Mesodermal cell (in vitro differentiated cells): ENCODE measurements at regions not wholly inside any gene's neighbourhood (a gene's known extent, or its start where the extent isn't known, plus 50 kb on each side); places are given as distances from the start of the nearest gene placed in this dataset.

Experiments
- H3K27ac ChIP-seq: 2 replicates; pipeline ENCODE4 v1.7.0; 2013; ENCODE audit warnings: mild to moderate bottlenecking, low read depth, low read length, moderate library complexity; ENCODE audit not compliant: severe bottlenecking
- H3K36me3 ChIP-seq: 2 replicates; pipeline ENCODE4 v1.7.1; 2013; ENCODE audit warnings: mild to moderate bottlenecking, low read length, moderate library complexity; ENCODE audit not compliant: control insufficient read depth, insufficient read depth
- H3K4me1 ChIP-seq: one replicate; pipeline ENCODE4 v1.7.1; 2013; ENCODE audit warnings: mild to moderate bottlenecking, low read length; ENCODE audit not compliant: insufficient read depth, control insufficient read depth, poor library complexity, severe bottlenecking
- H3K4me3 ChIP-seq: 2 replicates; pipeline ENCODE4 v1.7.0; 2013; ENCODE audit warnings: low read length, control low read depth, mild to moderate bottlenecking; ENCODE audit not compliant: insufficient read depth, poor library complexity, severe bottlenecking; ENCODE audit errors: extremely low read depth
- H3K9me3 ChIP-seq: 2 replicates; pipeline ENCODE4 v1.7.1; 2013; ENCODE audit warnings: mild to moderate bottlenecking, low read length, moderate library complexity; ENCODE audit not compliant: control insufficient read depth
- WGBS, 2 experiments: methylation state at CpG; one replicate each; pipeline ENCODE4 v1.1.5; 2013; ENCODE audit warnings: missing lambda C conversion rate in 2 of 2; ENCODE audit not compliant: insufficient coverage in 2 of 2; 5-methylcytosine and 5-hydroxymethylcytosine counted together

- H3K9me3 ChIP-seq, result no peaks in the 10 kb centered on the region
- H3K27ac ChIP-seq, result no peak overlapping the region
- WGBS, 2 experiments, result 85 to 87% methylated on average over 5 of the region's 7 CpGs
- no peak overlapping the region for H3K4me3 ChIP-seq
- H3K4me1 ChIP-seq, result peaks cover 3% of the 10 kb centered on the region
- no peaks in the 10 kb centered on the region for H3K36me3 ChIP-seq
Measured at GRCh38 chr10:4194231-4194630, 409.2 kb upstream of the KLF6 start.

- Histone ChIP-seq H3K9me3 (no peaks in the 10 kb centered on the region), H3K27ac (no peak overlapping the region), H3K4me3 (no peak overlapping the region), H3K4me1 (peaks cover 1% of the 10 kb centered on the region), H3K36me3 (no peaks in the 10 kb centered on the region)
- WGBS, 2 experiments, result 92 to 100% methylated on average over 3 of the region's 4 CpGs
Measured at GRCh38 chr10:4191894-4192293, 406.9 kb upstream of the KLF6 start.

DNA sequence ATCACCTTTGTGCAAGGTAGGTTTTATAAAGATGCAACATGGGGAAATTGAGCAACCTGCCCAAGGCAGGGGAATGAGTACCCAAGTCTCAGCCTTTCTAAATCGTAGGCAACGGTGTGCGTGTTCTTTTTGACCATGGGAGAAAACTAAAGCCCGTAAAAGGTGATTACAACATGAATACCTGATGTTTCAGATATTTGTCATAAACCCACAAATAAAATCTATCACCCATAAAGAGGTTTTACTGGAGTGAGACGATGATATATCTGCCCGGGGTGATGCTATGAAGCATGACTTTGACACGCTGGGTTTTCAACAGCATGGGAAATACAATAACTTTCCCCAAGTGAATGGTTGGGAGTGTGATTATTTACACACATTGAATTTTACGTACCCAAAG is 406.3 kb upstream of the KLF6 start:
- no peak overlapping the region for H3K27ac ChIP-seq
- H3K4me1 ChIP-seq, result no peaks in the 10 kb centered on the region
- H3K4me3 ChIP-seq, result no peak overlapping the region
- H3K36me3 ChIP-seq, result no peaks in the 10 kb centered on the region
- H3K9me3 ChIP-seq, result no peaks in the 10 kb centered on the region
- WGBS, 2 experiments, result 83 to 93% methylated on average over 1 to 7 of the region's 8 CpGs

DNA sequence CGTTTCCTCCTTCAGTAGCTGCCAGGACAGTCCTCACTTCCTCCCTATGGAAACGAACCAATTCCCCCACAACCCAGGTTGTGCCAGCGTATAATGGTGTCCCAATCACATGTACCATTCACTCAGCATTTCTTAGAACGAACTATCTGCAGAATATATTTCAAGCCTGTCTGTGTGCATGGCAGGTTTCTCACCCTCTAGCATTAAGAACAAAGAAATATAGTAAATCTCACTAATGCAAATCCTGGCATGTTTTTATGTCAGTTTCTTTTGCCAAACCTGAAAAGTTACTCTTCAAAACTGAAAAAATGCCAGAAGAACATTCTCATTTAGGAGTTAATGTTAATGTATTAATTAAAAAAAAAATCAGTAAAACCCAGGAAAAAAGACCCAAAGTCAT is 405.9 kb upstream of the KLF6 start:
- H3K27ac ChIP-seq, result no peak overlapping the region
- WGBS, 2 experiments, result 89 to 95% methylated on average over 3 to 4 of the region's 4 CpGs
- no peaks in the 10 kb centered on the region for H3K9me3 ChIP-seq

DNA sequence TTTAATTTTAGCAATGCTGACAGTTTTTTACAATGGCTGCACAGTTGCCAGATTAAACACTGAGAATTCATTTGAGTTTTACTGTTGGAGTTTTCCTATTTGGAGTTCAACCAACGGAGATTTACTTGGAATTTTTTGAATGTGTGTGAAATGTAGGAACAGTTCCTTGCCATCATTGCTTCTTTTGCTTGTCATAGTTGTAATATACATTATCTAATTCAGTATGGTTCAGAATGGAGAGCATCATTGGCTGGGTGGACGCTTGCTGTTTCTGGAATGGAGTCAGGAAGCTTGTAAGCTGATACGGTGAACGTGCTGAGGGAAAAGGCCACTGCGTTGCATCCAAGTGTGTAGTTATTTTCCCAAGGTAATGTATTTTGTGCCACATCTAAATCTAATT is 404.3 kb upstream of the KLF6 start:
- no peak overlapping the region for H3K4me3 ChIP-seq
- no peaks in the 10 kb centered on the region for H3K36me3 ChIP-seq
- 92 to 93% methylated on average over 4 to 5 of the region's 5 CpGs for WGBS, 2 experiments
- H3K27ac ChIP-seq, result no peak overlapping the region
- no peaks in the 10 kb centered on the region for H3K9me3 ChIP-seq
- H3K4me1 ChIP-seq, result no peaks in the 10 kb centered on the region

More for the DNA sequence above, 405.9 kb upstream of the KLF6 start:
- Histone ChIP-seq H3K36me3 (no peaks in the 10 kb centered on the region), H3K4me1 (no peaks in the 10 kb centered on the region), H3K4me3 (no peak overlapping the region)

DNA sequence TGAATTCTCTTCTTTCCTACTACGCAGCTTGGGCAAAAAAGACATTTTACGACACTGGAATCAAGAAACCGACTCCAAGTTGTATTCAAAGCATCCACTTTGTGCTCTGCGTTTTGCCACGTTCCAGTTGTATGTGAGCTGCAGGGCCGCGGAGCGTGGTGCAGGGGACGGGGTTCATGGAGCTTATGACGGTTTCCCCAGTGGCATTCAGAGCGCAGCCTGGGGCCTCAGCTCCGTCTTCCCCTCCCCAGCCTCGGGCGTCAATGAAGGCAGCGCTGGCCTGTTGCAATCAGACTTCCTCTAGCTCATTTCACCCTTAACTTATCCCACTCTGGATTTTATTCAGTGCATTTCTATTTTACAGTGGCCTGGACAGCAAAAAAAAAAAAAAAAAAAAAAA is 403.4 kb upstream of the KLF6 start:
- WGBS, 2 experiments, result 96 to 97% methylated on average over 15 of the region's 15 CpGs
- no peaks in the 10 kb centered on the region for H3K9me3 ChIP-seq
- H3K36me3 ChIP-seq, result no peaks in the 10 kb centered on the region
- H3K27ac ChIP-seq, result no peak overlapping the region
- no peaks in the 10 kb centered on the region for H3K4me1 ChIP-seq
- H3K4me3 ChIP-seq, result no peak overlapping the region

DNA sequence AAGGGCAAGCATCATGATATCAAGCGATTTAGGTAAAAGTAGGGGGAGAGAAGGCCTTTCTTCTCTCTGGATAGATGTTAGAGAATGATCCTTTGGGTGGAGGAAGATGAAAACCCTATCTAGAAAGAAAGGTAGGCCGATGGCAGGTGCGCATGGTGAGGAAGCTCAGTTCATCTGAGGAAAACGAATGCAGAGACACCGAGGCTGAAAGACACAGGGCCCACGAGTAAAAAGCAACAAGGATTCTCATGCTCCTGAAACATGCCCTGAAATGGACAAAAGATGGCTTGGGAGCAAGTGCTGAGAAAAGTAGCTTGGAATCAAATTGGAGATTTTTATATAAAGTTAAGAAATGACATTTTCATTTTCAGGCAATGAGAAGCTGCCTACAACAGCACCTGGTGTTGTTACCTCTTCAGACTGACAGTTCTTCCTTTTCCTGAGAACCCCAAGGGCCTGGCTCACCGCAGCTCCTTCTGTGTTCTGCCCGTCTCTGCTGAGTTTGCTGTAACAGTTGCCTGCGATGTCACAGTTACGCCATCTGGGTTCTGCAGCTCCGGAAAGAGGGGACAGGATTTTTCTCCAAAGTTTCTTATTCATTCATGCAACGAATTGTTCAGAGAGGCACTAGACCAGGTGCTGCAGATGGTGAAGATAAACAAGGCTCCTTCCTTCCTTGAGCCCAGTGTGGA is 402.0 kb upstream of the KLF6 start:
- Histone ChIP-seq H3K4me3 (no peak overlapping the region), H3K4me1 (no peaks in the 10 kb centered on the region), H3K36me3 (no peaks in the 10 kb centered on the region), H3K27ac (no peak overlapping the region), H3K9me3 (no peaks in the 10 kb centered on the region)
- 89 to 96% methylated on average over 11 of the region's 12 CpGs for WGBS, 2 experiments

- WGBS, 2 experiments, result 93% methylated on average over 3 of the region's 3 CpGs; no CpG with 5 or more reads in 1 of the 2 experiments
- Histone ChIP-seq H3K4me1 (no peaks in the 10 kb centered on the region), H3K36me3 (no peaks in the 10 kb centered on the region), H3K27ac (no peak overlapping the region), H3K9me3 (no peaks in the 10 kb centered on the region), H3K4me3 (no peak overlapping the region)
Measured at GRCh38 chr10:4183761-4184261, 398.8 kb upstream of the KLF6 start.

GRCh38 chr10:4181621-4182049 is 396.6 kb upstream of the KLF6 start:
- Histone ChIP-seq H3K27ac (no peak overlapping the region), H3K9me3 (no peaks in the 10 kb centered on the region), H3K4me3 (no peak overlapping the region), H3K4me1 (no peaks in the 10 kb centered on the region), H3K36me3 (no peaks in the 10 kb centered on the region)
- WGBS, 2 experiments, result no CpG with 5 or more reads among the region's 2 CpGs

DNA sequence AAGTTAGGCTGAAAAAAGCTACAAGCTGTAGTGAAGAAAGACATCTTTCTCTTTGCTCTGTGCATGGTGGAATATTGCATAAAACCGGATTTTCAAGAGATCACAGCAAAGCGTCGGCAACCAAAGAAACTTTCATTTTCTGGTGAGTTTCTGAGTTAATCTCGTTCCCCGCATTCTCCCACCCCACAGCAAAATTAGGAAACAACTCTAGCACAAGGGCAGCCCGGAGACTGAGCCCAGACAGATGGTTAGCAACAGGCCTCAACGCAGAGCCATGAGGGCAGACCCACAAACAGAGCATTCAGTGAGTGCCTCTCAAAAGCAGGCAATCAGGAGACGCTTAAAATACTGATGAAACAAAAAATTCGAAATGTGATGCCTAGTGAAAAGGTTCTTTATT is 396.1 kb upstream of the KLF6 start:
- WGBS, 2 experiments, result 90 to 94% methylated on average over 4 to 9 of the region's 9 CpGs
- Histone ChIP-seq H3K9me3 (no peaks in the 10 kb centered on the region), H3K36me3 (no peaks in the 10 kb centered on the region), H3K27ac (no peak overlapping the region), H3K4me3 (no peak overlapping the region), H3K4me1 (no peaks in the 10 kb centered on the region)

DNA sequence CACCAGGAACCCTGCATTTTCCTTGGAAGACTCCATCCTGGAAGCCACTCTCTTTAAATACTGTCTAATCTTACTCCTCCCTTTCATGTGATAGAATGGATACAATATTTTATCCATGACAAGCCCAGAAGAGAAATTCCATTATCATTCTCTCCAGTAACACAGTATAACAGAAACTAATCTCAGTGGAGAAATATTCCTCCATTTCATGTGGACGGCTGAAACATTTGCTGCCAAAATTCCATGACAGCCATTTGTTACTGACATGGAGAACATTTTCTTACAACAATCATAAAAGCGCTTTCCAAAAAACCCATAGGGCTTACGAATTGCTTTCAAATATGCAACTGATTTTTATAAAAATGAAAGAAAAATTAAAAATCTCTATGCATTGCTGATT is 392.8 kb upstream of the KLF6 start:
- H3K27ac ChIP-seq, result no peak overlapping the region
- no peak overlapping the region for H3K4me3 ChIP-seq
- no peaks in the 10 kb centered on the region for H3K9me3 ChIP-seq
- H3K4me1 ChIP-seq, result no peaks in the 10 kb centered on the region
- 100% methylated on average over 1 of the region's 3 CpGs for WGBS, 2 experiments
- no peaks in the 10 kb centered on the region for H3K36me3 ChIP-seq
